Mammary epithelial cell (primary cell): ENCODE measurements at regions not wholly inside any gene's neighbourhood (a gene's known extent, or its start where the extent isn't known, plus 50 kb on each side); places are given as distances from the start of the nearest gene placed in this dataset.

ENCODE experiments used
- CTCF ChIP-seq, 2 donors: IDR thresholded peaks in 1 of 2; conservative IDR thresholded peaks in 1 of 2; 2 replicates each; pipeline ENCODE4 v1.5.1; 2011 to 2012; ENCODE audit warnings: inconsistent platforms in 2 of 2, low read length in 2 of 2, mild to moderate bottlenecking in 2 of 2, control low read depth in 1 of 2, low read depth in 1 of 2; ENCODE audit not compliant: insufficient read depth in 1 of 2; ENCODE audit errors: extremely low read depth in 1 of 2
- EZH2 ChIP-seq: IDR thresholded peaks from 2 replicates; pipeline ENCODE4 v1.6.1; 2012; ENCODE audit warnings: low read length, inconsistent platforms, borderline replicate concordance

- TF ChIP-seq CTCF (conservative IDR thresholded peaks at IDR 0.05 in 1 of 2, IDR thresholded peaks at IDR 0.05 in 1 of 2; ENCODE audit: extremely low read depth in 1 of 2, insufficient read depth in 1 of 2, low read depth in 1 of 2, low read length in 2 of 2) (no peak), EZH2 (no peak)
These were observed 465.2 kb downstream of the TFAP2B start for GRCh38 chr6:51283723-51284355.
